ENCODE measurements at regions not wholly inside any gene's neighbourhood (a gene's known extent, or its start where the extent isn't known, plus 50 kb on each side); places are given as distances from the start of the nearest gene placed in this dataset.

- TF ChIP-seq CTCF (IDR thresholded peaks at IDR 0.05) = no peak
- no peak for TF ChIP-seq POLR2AphosphoS5 (IDR thresholded peaks at IDR 0.05)
- no peak for TF ChIP-seq POLR2A (IDR thresholded peaks at IDR 0.05)
These were observed 102.6 kb upstream of the EPHA6 start for GRCh38 chr3:96711816-96712215.

All from gastroesophageal sphincter (tissue), 3 donors.